Osteocyte (in vitro differentiated cells): ENCODE measurements at regions not wholly inside any gene's neighbourhood (a gene's known extent, or its start where the extent isn't known, plus 50 kb on each side); places are given as distances from the start of the nearest gene placed in this dataset.

Source experiments
- DNase-seq: peaks from one replicate; pipeline ENCODE4 v3.0.0; 2021; ENCODE audit warnings: mixed read lengths; ENCODE audit not compliant: unreplicated experiment; ENCODE audit errors: extremely low spot score
- H3K27ac Mint-ChIP-seq: one replicate; pipeline ENCODE4 v1.8.0; 2021; ENCODE audit warnings: mild to moderate bottlenecking, mixed read lengths; ENCODE audit not compliant: unreplicated experiment
- H3K27me3 Mint-ChIP-seq: one replicate; pipeline ENCODE4 v1.8.0; 2021; ENCODE audit warnings: mixed read lengths; ENCODE audit not compliant: unreplicated experiment
- H3K36me3 Mint-ChIP-seq: one replicate; pipeline ENCODE4 v1.8.0; 2021; ENCODE audit warnings: mixed read lengths; ENCODE audit not compliant: unreplicated experiment
- H3K4me1 Mint-ChIP-seq: one replicate; pipeline ENCODE4 v1.8.0; 2021; ENCODE audit warnings: mixed read lengths; ENCODE audit not compliant: unreplicated experiment
- H3K4me3 Mint-ChIP-seq: one replicate; pipeline ENCODE4 v1.8.0; 2021; ENCODE audit warnings: mild to moderate bottlenecking, moderate library complexity, mixed read lengths; ENCODE audit not compliant: unreplicated experiment
- H3K9me3 Mint-ChIP-seq: one replicate; pipeline ENCODE4 v1.8.0; 2021; ENCODE audit warnings: mixed read lengths; ENCODE audit not compliant: unreplicated experiment
- CTCF ChIP-seq: fragments of 200-600 bp; sonication (generic); IDR thresholded peaks from 2 replicates; pipeline ENCODE4 v1.5.0; 2021; ENCODE audit warnings: antibody characterized with exemption, mild to moderate bottlenecking, moderate library complexity

- Mint-ChIP-seq H3K4me3 (no peak overlapping the region), H3K27me3 (no peaks in the 10 kb centered on the region), H3K27ac (no peak overlapping the region), H3K4me1 (no peaks in the 10 kb centered on the region), H3K9me3 (peaks cover 8% of the 10 kb centered on the region), H3K36me3 (no peaks in the 10 kb centered on the region)
- no peak for TF ChIP-seq CTCF
- no peak for DNase-seq
Measured at GRCh38 chr1:196160066-196160795, 448.0 kb downstream of the KCNT2 start.

- H3K4me1 Mint-ChIP-seq: no peaks in the 10 kb centered on the region
- DNase-seq: no peak
- no peak overlapping the region for H3K27ac Mint-ChIP-seq
- H3K9me3 Mint-ChIP-seq: no peaks in the 10 kb centered on the region
- no peak for TF ChIP-seq CTCF
- H3K27me3 Mint-ChIP-seq: no peaks in the 10 kb centered on the region
- no peak overlapping the region for H3K4me3 Mint-ChIP-seq
- no peaks in the 10 kb centered on the region for H3K36me3 Mint-ChIP-seq
Measured at GRCh38 chr1:196155586-196155985, 452.7 kb downstream of the KCNT2 start.

DNA sequence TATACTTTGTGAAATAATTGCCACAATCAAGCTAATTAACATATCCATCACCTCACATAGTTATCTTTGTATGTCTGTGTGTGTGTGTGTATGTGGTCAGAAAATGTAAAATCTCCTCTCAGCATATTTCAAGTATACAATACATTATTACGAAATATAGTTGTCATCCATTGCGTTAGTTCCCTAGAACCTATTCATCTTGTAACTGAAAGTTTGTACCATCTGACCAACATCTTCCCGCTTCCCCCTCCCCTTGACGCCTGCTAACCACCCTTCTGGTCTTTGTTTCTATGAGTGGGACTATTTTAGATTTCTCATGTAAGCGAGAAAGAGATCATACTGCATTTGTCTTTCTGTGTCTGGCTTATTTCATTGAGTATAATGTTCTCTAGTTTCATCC lies 455.3 kb downstream of the KCNT2 start:
- Mint-ChIP-seq H3K4me1 (peaks cover 2% of the 10 kb centered on the region), H3K27ac (no peak overlapping the region), H3K36me3 (no peaks in the 10 kb centered on the region), H3K27me3 (no peaks in the 10 kb centered on the region), H3K4me3 (no peak overlapping the region), H3K9me3 (no peaks in the 10 kb centered on the region)
- TF ChIP-seq CTCF: no peak
- no peak for DNase-seq

- H3K27ac Mint-ChIP-seq: no peak overlapping the region
- H3K36me3 Mint-ChIP-seq: no peaks in the 10 kb centered on the region
- no peaks in the 10 kb centered on the region for H3K27me3 Mint-ChIP-seq
- TF ChIP-seq CTCF: no peak
- peaks cover 2% of the 10 kb centered on the region for H3K4me1 Mint-ChIP-seq
- DNase-seq: no peak
- H3K4me3 Mint-ChIP-seq: no peak overlapping the region
- no peaks in the 10 kb centered on the region for H3K9me3 Mint-ChIP-seq
Measured at GRCh38 chr1:196152086-196152485, 456.2 kb downstream of the KCNT2 start.

DNA sequence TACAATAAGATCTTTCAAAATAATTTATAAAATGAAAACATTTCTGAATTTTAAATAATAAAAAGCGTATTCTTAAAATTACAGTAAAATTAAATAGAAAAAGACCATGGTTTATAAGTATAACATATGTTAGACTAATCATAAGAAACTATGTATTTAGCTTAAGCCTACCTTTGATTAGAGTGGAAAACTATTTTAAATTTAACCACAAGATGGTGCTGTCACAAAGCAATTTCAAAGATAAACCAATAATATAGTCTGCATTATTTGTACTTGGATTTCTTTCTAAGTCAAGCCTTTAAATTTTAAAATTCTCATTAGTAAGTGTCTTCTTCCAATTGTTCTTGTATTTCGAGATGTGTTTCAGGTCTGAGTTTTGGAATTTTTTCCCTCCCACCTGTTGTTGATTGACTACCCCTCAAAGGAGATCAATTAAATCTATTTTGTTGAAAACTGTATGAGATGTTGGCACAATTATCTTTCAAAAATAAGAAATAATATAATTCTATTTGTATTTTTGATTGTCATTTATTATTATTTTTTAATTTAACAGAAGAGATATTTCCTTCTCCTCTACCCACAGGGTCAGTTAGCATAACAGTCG lies 459.8 kb downstream of the KCNT2 start:
- Mint-ChIP-seq H3K36me3 (no peaks in the 10 kb centered on the region), H3K27ac (no peak overlapping the region), H3K4me1 (peaks cover 2% of the 10 kb centered on the region), H3K9me3 (no peaks in the 10 kb centered on the region), H3K27me3 (no peaks in the 10 kb centered on the region), H3K4me3 (no peak overlapping the region)
- TF ChIP-seq CTCF: peak; percentile 70
- DNase-seq: no peak
